Heart right ventricle (tissue), 16 donors: ENCODE measurements at regions not wholly inside any gene's neighbourhood (a gene's known extent, or its start where the extent isn't known, plus 50 kb on each side); places are given as distances from the start of the nearest gene placed in this dataset.

Experiments used
- ATAC-seq, 8 donors: fragments of 200-7000 bp; cut with Tn5 transposase; one replicate each; pipeline ENCODE4 v1.9.1; 2020; ENCODE audit warnings: mild to moderate bottlenecking in 8 of 8, moderate library complexity in 8 of 8, moderate number of reproducible peaks in 1 of 8
- DNase-seq, 2 donors: peaks; one replicate each; pipeline ENCODE4 v3.0.0-alpha.2; 2020
- H3K27ac ChIP-seq, 10 donors: fragments of 200-600 bp; sonication (generic) in 2 of 10; one replicate each; pipeline versions ENCODE4 v1.5.0 to v1.8.0; 2020 to 2022; ENCODE audit warnings: mild to moderate bottlenecking in 3 of 10
- H3K27me3 ChIP-seq, 7 donors: fragments of 200-600 bp; one replicate each; pipeline ENCODE4 v1.8.0; 2021 to 2022; ENCODE audit warnings: mild to moderate bottlenecking in 2 of 7
- H3K36me3 ChIP-seq, 9 donors: fragments of 200-600 bp; sonication (generic) in 1 of 9; one replicate each; pipeline versions ENCODE4 v1.5.0 to v1.8.0; 2020 to 2022; ENCODE audit warnings: mild to moderate bottlenecking in 2 of 9
- H3K4me1 ChIP-seq, 9 donors: fragments of 200-600 bp; sonication (generic) in 1 of 9; one replicate each; pipeline versions ENCODE4 v1.5.0 to v1.8.0; 2020 to 2022; ENCODE audit warnings: mild to moderate bottlenecking in 4 of 9
- H3K4me3 ChIP-seq, 10 donors: fragments of 200-600 bp; sonication (generic) in 2 of 10; one replicate each; pipeline versions ENCODE4 v1.5.0 to v1.8.0; 2020 to 2022; ENCODE audit warnings: mild to moderate bottlenecking in 7 of 10, moderate library complexity in 2 of 10
- H3K9me3 ChIP-seq, 11 donors: fragments of 200-600 bp in 10 of 11; sonication (generic) in 2 of 11; one replicate each; pipeline versions ENCODE4 v1.5.0 to v1.8.0; 2013 to 2022; ENCODE audit warnings: mild to moderate bottlenecking in 2 of 11, control low read depth in 1 of 11, moderate library complexity in 1 of 11
- CTCF ChIP-seq, 9 donors: fragments of 200-600 bp; sonication (generic) in 2 of 9; IDR thresholded peaks; one replicate each; pipeline versions ENCODE4 v1.5.0 to v1.8.0; 2021 to 2022; ENCODE audit warnings: antibody characterized with exemption in 9 of 9, mild to moderate bottlenecking in 5 of 9, moderate library complexity in 1 of 9
- WGBS, 2 donors: extraction: QIAGEN DNeasy Blood & Tissue Kit; methylation state at CpG; one replicate each; pipeline ENCODE4 v1.1.7; 2013; ENCODE audit warnings: inconsistent platforms in 1 of 2; 5-methylcytosine and 5-hydroxymethylcytosine counted together
- intact Hi-C, 10 donors: fragments of 100-400 bp; cut with DNase I; formaldehyde crosslinking; loops; one replicate each; pipeline versions ENCODE4 v1.11.1 to v1.14.2; 2022
- donor health status: Arrhythmogenic right ventricular cardiomyopathy.
- donor health status: ischemic (EF 13 %, LVEDD 7.1; RV severe dilation, severe dysfunction).
- donor health status: healthy with polysubstance abuse.
- donor health status: DM: no; HTN: yes; CAD: no.
- donor health status: DM: no; HTN: no; CAD: no.
- donor health status: ischemic (EF 25% LVEDD 6.9; RV normal size, moderate dysfunction).
- donor health status: ischemic (EF 25% LVEDD 5.7; RV mildly dilated, moderate dysfunction).
- donor health status: healthy.
- donor health status: DM: yes; HTN: yes; CAD: no.
- donor health status: Ischemic cardiomyopathy.
- donor health status: ischemic (EF 35%, LVEDD 5.7; RV mildly dilated, moderate dysfunction).
- donor health status: nonischemic (EF 11% LVEDD 7.7; RV severe dilation, severe dysfunction).
- donor health status: DM: yes; HTN: yes; CAD: no.
- donor health status: PGD.
- donor health status: ischemic (EF 29% LVEDD 5.4; RV normal size, mild dysfunction).
- donor health status: nonischemic (EF 23%, LVEDD 6.1; RV moderate dilation, normal function).

- Histone ChIP-seq H3K9me3 (no peaks in the 10 kb centered on the region), H3K4me3 (no peak overlapping the region), H3K4me1 (no peaks in the 10 kb centered on the region), H3K27ac (no peak overlapping the region), H3K36me3 (no peaks in the 10 kb centered on the region), H3K27me3 (peaks cover 0 to 31% (median 10%) of the 10 kb centered on the region in 7 donors)
- ATAC-seq (no peak), DNase-seq (no peak)
- WGBS, 2 donors = 73 to 74% methylated on average over 15 of the region's 15 CpGs
- intact Hi-C loops = no loop called here
- TF ChIP-seq CTCF (IDR thresholded peaks at IDR 0.05) = no peak
Measured at GRCh38 chr2:777051-777450, 99.8 kb upstream of the TMEM18 start.

GRCh38 chr2:776487-776886 lies 99.3 kb upstream of the TMEM18 start:
- intact Hi-C loops = no loop called here
- no peak for ATAC-seq
- WGBS, 2 donors = 59 to 62% methylated on average over 11 of the region's 11 CpGs
- H3K4me3 ChIP-seq = no peak overlapping the region
- no peaks in the 10 kb centered on the region for H3K9me3 ChIP-seq
- H3K36me3 ChIP-seq = no peaks in the 10 kb centered on the region
- no peaks in the 10 kb centered on the region for H3K4me1 ChIP-seq
- DNase-seq = no peak
- H3K27me3 ChIP-seq = peaks cover 0 to 31% (median 10%) of the 10 kb centered on the region in 7 donors
- TF ChIP-seq CTCF (IDR thresholded peaks at IDR 0.05) = no peak
- H3K27ac ChIP-seq = no peak overlapping the region

GRCh38 chr2:776038-776437 lies 98.8 kb upstream of the TMEM18 start:
- no peak for TF ChIP-seq CTCF (IDR thresholded peaks at IDR 0.05)
- WGBS, 2 donors = 51 to 61% methylated on average over 6 of the region's 6 CpGs
- no peak for DNase-seq
- Histone ChIP-seq H3K4me1 (no peaks in the 10 kb centered on the region), H3K4me3 (no peak overlapping the region), H3K9me3 (no peaks in the 10 kb centered on the region), H3K36me3 (no peaks in the 10 kb centered on the region), H3K27me3 (peaks cover 0 to 27% (median 9%) of the 10 kb centered on the region in 7 donors), H3K27ac (no peak overlapping the region)
- ATAC-seq = no peak
- intact Hi-C loops = no loop called here

GRCh38 chr2:774436-774835 lies 97.2 kb upstream of the TMEM18 start:
- WGBS, 2 donors = 43 to 44% methylated on average over 7 of the region's 7 CpGs
- Histone ChIP-seq H3K36me3 (no peaks in the 10 kb centered on the region), H3K27me3 (peaks cover 0 to 18% (median 2%) of the 10 kb centered on the region in 7 donors), H3K4me3 (no peak overlapping the region), H3K4me1 (no peaks in the 10 kb centered on the region), H3K9me3 (no peaks in the 10 kb centered on the region), H3K27ac (no peak overlapping the region)
- ATAC-seq (no peak), DNase-seq (no peak)
- no peak for TF ChIP-seq CTCF (IDR thresholded peaks at IDR 0.05)
- intact Hi-C loops = no loop called here
